Adrenal gland (tissue), 5 donors: ENCODE measurements at regions not wholly inside any gene's neighbourhood (a gene's known extent, or its start where the extent isn't known, plus 50 kb on each side); places are given as distances from the start of the nearest gene placed in this dataset.

Experiments
- POLR2A ChIP-seq, 2 donors: fragments of 450-650 bp; IDR thresholded peaks; one replicate each; pipeline ENCODE4 v1.6.1; 2017; ENCODE audit warnings: antibody characterized with exemption in 2 of 2, mild to moderate bottlenecking in 2 of 2, moderate library complexity in 1 of 2
- TF ChIP-seq, protein P1 (sequence below), 6 experiments: fragments of 450-650 bp in 4 of 6; fragments of 200-600 bp in 2 of 6; sonication (generic) in 1 of 6; IDR thresholded peaks; 1 replicate in 5 of 6; 2 replicates in 1 of 6; pipeline versions ENCODE4 v1.5.1 to v1.8.0; 2016 to 2021; ENCODE audit warnings: antibody characterized with exemption in 6 of 6, mild to moderate bottlenecking in 2 of 6, moderate library complexity in 1 of 6
- donor health status: DM: no; HTN: no; CAD: no.

- TF ChIP-seq POLR2A (IDR thresholded peaks at IDR 0.05), result no peak
- TF ChIP-seq, protein P1, sequence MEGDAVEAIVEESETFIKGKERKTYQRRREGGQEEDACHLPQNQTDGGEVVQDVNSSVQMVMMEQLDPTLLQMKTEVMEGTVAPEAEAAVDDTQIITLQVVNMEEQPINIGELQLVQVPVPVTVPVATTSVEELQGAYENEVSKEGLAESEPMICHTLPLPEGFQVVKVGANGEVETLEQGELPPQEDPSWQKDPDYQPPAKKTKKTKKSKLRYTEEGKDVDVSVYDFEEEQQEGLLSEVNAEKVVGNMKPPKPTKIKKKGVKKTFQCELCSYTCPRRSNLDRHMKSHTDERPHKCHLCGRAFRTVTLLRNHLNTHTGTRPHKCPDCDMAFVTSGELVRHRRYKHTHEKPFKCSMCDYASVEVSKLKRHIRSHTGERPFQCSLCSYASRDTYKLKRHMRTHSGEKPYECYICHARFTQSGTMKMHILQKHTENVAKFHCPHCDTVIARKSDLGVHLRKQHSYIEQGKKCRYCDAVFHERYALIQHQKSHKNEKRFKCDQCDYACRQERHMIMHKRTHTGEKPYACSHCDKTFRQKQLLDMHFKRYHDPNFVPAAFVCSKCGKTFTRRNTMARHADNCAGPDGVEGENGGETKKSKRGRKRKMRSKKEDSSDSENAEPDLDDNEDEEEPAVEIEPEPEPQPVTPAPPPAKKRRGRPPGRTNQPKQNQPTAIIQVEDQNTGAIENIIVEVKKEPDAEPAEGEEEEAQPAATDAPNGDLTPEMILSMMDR (IDR thresholded peaks at IDR 0.05), result no peak
Measured at GRCh38 chrX:125394449-125394848, 74.8 kb downstream of the TEX13C start.
